HepG2 (cell line): ENCODE measurements at regions not wholly inside any gene's neighbourhood (a gene's known extent, or its start where the extent isn't known, plus 50 kb on each side); places are given as distances from the start of the nearest gene placed in this dataset.

ENCODE experiments used
- ATAC-seq: fragments of 200-7000 bp; cut with Tn5 transposase; 3 replicates; pipeline ENCODE4 v1.9.1; 2020; ENCODE audit warnings: mild to moderate bottlenecking, moderate library complexity
- BruUV-seq: library from RNA; stranded (reverse); fragments of 400-500 nt; replicated peaks from 2 replicates; lab custom pipeline; 2021; lab: Mats Ljungman, UMichigan
- CTCF ChIA-PET: fragments of 300-600 bp; formaldehyde crosslinking; extraction: SDS; loops from one replicate; lab custom pipeline; 2021; ENCODE audit warnings: low total read pairs, inconsistent platforms, low intra/inter-chr PET ratio; lab: Yijun Ruan, JAX
- POLR2A ChIA-PET: fragments of 350-600 bp; sonication (Branson Sonifier 250); formaldehyde crosslinking; loops from one replicate; lab custom pipeline; 2020; ENCODE audit warnings: antibody characterized with exemption, inconsistent platforms; lab: Yijun Ruan, JAX
- DNase-seq: peaks from one replicate; pipeline ENCODE4 v3.0.0-alpha.2; 2015; ENCODE audit warnings: low spot score
- FAIRE-seq: peaks from 3 replicates; lab custom pipeline; 2011; peaks lifted over from hg19 to GRCh38; lab: Jason Lieb, UNC
- H2AFZ ChIP-seq: one replicate; pipeline ENCODE4 v1.6.1; 2011; ENCODE audit warnings: low read length, inconsistent platforms
- H3K27ac ChIP-seq: fragments of 300-600 bp; 3 replicates; pipeline ENCODE4 v1.8.0; 2011; ENCODE audit warnings: mixed run types, mild to moderate bottlenecking, mixed read lengths, low read length, inconsistent platforms; ENCODE audit not compliant: insufficient read depth; ENCODE audit errors: extremely low read length
- H3K27me3 ChIP-seq, 2 experiments: fragments of 200-600 bp in 1 of 2; 2 replicates in 1 of 2; 3 replicates in 1 of 2; pipeline versions ENCODE4 v1.6.0 to v1.8.0; 2011; ENCODE audit warnings: low read length in 2 of 2, mild to moderate bottlenecking in 2 of 2, moderate library complexity in 2 of 2, inconsistent platforms in 1 of 2; ENCODE audit not compliant: insufficient read depth in 2 of 2, control insufficient read depth in 1 of 2
- H3K36me3 ChIP-seq, 2 experiments: fragments of 200-600 bp in 1 of 2; replicated peaks in 1 of 2; 2 replicates in 1 of 2; 3 replicates in 1 of 2; pipeline versions ENCODE4 v1.5.1 to v1.8.0; 2011; ENCODE audit warnings: low read length in 2 of 2, inconsistent platforms in 1 of 2; ENCODE audit not compliant: insufficient read depth in 2 of 2, control insufficient read depth in 1 of 2
- H3K4me1 ChIP-seq: 2 replicates; pipeline ENCODE4 v1.5.1; 2012; ENCODE audit warnings: low read length, inconsistent platforms; ENCODE audit not compliant: insufficient read depth
- H3K4me2 ChIP-seq: 2 replicates; pipeline ENCODE4 v1.6.0; 2011; ENCODE audit warnings: low read depth, low read length, inconsistent platforms
- H3K4me3 ChIP-seq, 3 experiments: fragments of 200-600 bp in 1 of 3; sonication (generic), shearing (Covaris generic) in 1 of 3; replicated peaks in 1 of 3; 2 replicates each; pipeline ENCODE4 v1.5.1; 2011 to 2016; ENCODE audit warnings: low read length in 3 of 3, inconsistent platforms in 2 of 3, low read depth in 2 of 3, mild to moderate bottlenecking in 2 of 3, control low read depth in 1 of 3, mixed read lengths in 1 of 3; ENCODE audit not compliant: insufficient read depth in 1 of 3
- H3K79me2 ChIP-seq: one replicate; pipeline ENCODE4 v1.6.1; 2011; ENCODE audit warnings: low read length, inconsistent platforms; ENCODE audit not compliant: insufficient read depth
- H3K9ac ChIP-seq: 2 replicates; pipeline ENCODE4 v1.6.0; 2011; ENCODE audit warnings: mild to moderate bottlenecking, low read depth, low read length, inconsistent platforms; ENCODE audit not compliant: insufficient read depth
- H3K9me3 ChIP-seq: 2 replicates; pipeline ENCODE4 v1.5.1; 2012; ENCODE audit warnings: mild to moderate bottlenecking, low read length
- H4K20me1 ChIP-seq: 2 replicates; pipeline ENCODE4 v1.6.0; 2011; ENCODE audit warnings: inconsistent platforms, mild to moderate bottlenecking, low read length, moderate library complexity; ENCODE audit not compliant: insufficient read depth
- CENPT ChIP-seq: sonication (generic); formaldehyde crosslinking; IDR thresholded peaks from 2 replicates; pipeline ENCODE4 v1.8.0; 2022; ENCODE audit warnings: low read depth, mild to moderate bottlenecking, moderate library complexity, missing genetic modification reagents
- HES4 ChIP-seq: sonication (generic); formaldehyde crosslinking; IDR thresholded peaks from 2 replicates; pipeline ENCODE4 v1.9.0; 2021; ENCODE audit warnings: mild to moderate bottlenecking, missing genetic modification reagents, borderline replicate concordance
- HNRNPLL ChIP-seq: fragments of 200-400 bp; formaldehyde crosslinking; IDR thresholded peaks from 2 replicates; pipeline ENCODE4 v1.6.1; 2017; ENCODE audit warnings: mild to moderate bottlenecking, low read depth, low read length; ENCODE audit not compliant: poor library complexity, severe bottlenecking
- PLSCR1 ChIP-seq: sonication (generic); formaldehyde crosslinking; IDR thresholded peaks from 2 replicates; pipeline ENCODE4 v1.5.0; 2020; ENCODE audit warnings: missing genetic modification reagents, mild to moderate bottlenecking, borderline replicate concordance
- SIN3B ChIP-seq: fragments of 150-350 bp; IDR thresholded peaks from 2 replicates; pipeline ENCODE4 v1.6.1; 2014; ENCODE audit warnings: low read length
- SKIL ChIP-seq: sonication (generic); formaldehyde crosslinking; IDR thresholded peaks from 2 replicates; pipeline ENCODE4 v1.8.0; 2022; ENCODE audit warnings: missing genetic modification reagents, mild to moderate bottlenecking, moderate library complexity, borderline replicate concordance
- SNRNP70 ChIP-seq: fragments of 200-400 bp; formaldehyde crosslinking; IDR thresholded peaks from 2 replicates; pipeline ENCODE4 v1.6.1; 2017; ENCODE audit warnings: mild to moderate bottlenecking, low read depth, low read length, moderate library complexity
- SRSF1 ChIP-seq: fragments of 200-400 bp; formaldehyde crosslinking; optimal IDR thresholded peaks from 2 replicates; pipeline ENCODE3; 2017; ENCODE audit warnings: mild to moderate bottlenecking, low read depth, low read length, moderate library complexity
- TCF7L2 ChIP-seq: IDR thresholded peaks from 2 replicates; pipeline ENCODE4 v1.6.1; 2011; ENCODE audit warnings: mild to moderate bottlenecking, low read depth, low read length, moderate library complexity
- TIGD3 ChIP-seq: sonication (generic); formaldehyde crosslinking; IDR thresholded peaks from 2 replicates; pipeline ENCODE4 v1.5.1; 2020; ENCODE audit warnings: mild to moderate bottlenecking, missing genetic modification reagents, borderline replicate concordance
- ZNF460 ChIP-seq: sonication (generic); formaldehyde crosslinking; IDR thresholded peaks from 2 replicates; pipeline ENCODE4 v1.5.1; 2020; ENCODE audit warnings: missing genetic modification reagents, mild to moderate bottlenecking, borderline replicate concordance
- ZNF670 ChIP-seq: sonication (generic); formaldehyde crosslinking; IDR thresholded peaks from 2 replicates; pipeline ENCODE4 v1.8.0; 2022; ENCODE audit warnings: mild to moderate bottlenecking, missing genetic modification reagents, borderline replicate concordance
- WGBS: methylation state at CpG from one replicate; pipeline ENCODE4 v1.1.6; 2017; ENCODE audit warnings: low lambda C conversion rate; 5-methylcytosine and 5-hydroxymethylcytosine counted together
- in situ Hi-C: cut with HindIII; loops from 2 replicates; pipeline ENCODE4 v1.10.0; 2017; ENCODE audit warnings: low pct_unique_long_range_greater_than_20kb; ENCODE audit not compliant: extremely low pct_ligation_motif_present
- intact Hi-C: fragments of 100-400 bp; cut with micrococcal nuclease; formaldehyde crosslinking; loops from one replicate; pipeline ENCODE4 v1.10.0; 2022; ENCODE audit not compliant: unreplicated experiment

GRCh38 chr4:24655971-24656370, 71.6 kb upstream of the DHX15 start (continued):
- no peak for TF ChIP-seq HNRNPLL
- no peak for TF ChIP-seq SRSF1
- TF ChIP-seq ZNF460 (CRISPR knock-in tag) = no peak
- TF ChIP-seq CENPT (CRISPR knock-in tag) = no peak
- no peak for TF ChIP-seq SKIL (CRISPR knock-in tag)
- TF ChIP-seq SNRNP70 = no peak
- TF ChIP-seq SIN3B = no peak
- TF ChIP-seq TIGD3 (CRISPR knock-in tag) = no peak
- no peak for TF ChIP-seq TCF7L2

GRCh38 chr4:24656906-24657305, 72.6 kb upstream of the DHX15 start:
- Histone ChIP-seq H3K36me3 (no peaks in the 10 kb centered on the region), H3K27ac (no peak overlapping the region), H3K4me2 (no peak overlapping the region), H3K27me3 (no peaks in the 10 kb centered on the region), H3K4me1 (peaks cover 27% of the 10 kb centered on the region), H3K4me3 (no peak overlapping the region), H3K9ac (no peak overlapping the region), H2AFZ (no peak overlapping the region), H3K9me3 (no peaks in the 10 kb centered on the region), H3K79me2 (no peaks in the 10 kb centered on the region), H4K20me1 (no peaks in the 10 kb centered on the region)
- WGBS = 47% methylated on average over 5 of the region's 5 CpGs
- in situ Hi-C loops = no loop called here
- no TSS peak for BruUV-seq
- CTCF ChIA-PET = no interaction called here
- intact Hi-C loops = no loop called here
- no peak for TF ChIP-seq PLSCR1 (CRISPR knock-in tag)
- TF ChIP-seq ZNF670 = no peak
- no peak for TF ChIP-seq HES4
- DNase-seq = no peak
- POLR2A ChIA-PET = no interaction called here
- ATAC-seq = no peak
- FAIRE-seq = no peak
